ENCODE measurements at regions not wholly inside any gene's neighbourhood (a gene's known extent, or its start where the extent isn't known, plus 50 kb on each side); places are given as distances from the start of the nearest gene placed in this dataset.
"Not testable (repeated sequence)": the region's sequence is repeated elsewhere in the genome, so short reads cannot be mapped to it uniquely, and the experiment has no call there.

- no peak for TF ChIP-seq CTCF (IDR thresholded peaks at IDR 0.05; ENCODE audit: borderline replicate concordance, insufficient read depth, low read depth, low read length)
- no peak overlapping the region for H3K4me3 ChIP-seq (ENCODE audit: low read depth, low read length)
Observed at GRCh38 chr9:115415450-115415849, 297.5 kb upstream of the TNC start.

GRCh38 chr9:115416299-115416698, 298.3 kb upstream of the TNC start:
- TF ChIP-seq CTCF (IDR thresholded peaks at IDR 0.05; ENCODE audit: borderline replicate concordance, insufficient read depth, low read depth, low read length) = no peak
- H3K4me3 ChIP-seq (ENCODE audit: low read depth, low read length) = no peak overlapping the region

- not testable (repeated sequence) for H3K4me3 ChIP-seq (ENCODE audit: low read depth, low read length)
Observed at GRCh38 chr9:115418181-115418580, 300.2 kb upstream of the TNC start.

- no peak for TF ChIP-seq CTCF (IDR thresholded peaks at IDR 0.05; ENCODE audit: borderline replicate concordance, insufficient read depth, low read depth, low read length)
- no peak overlapping the region for H3K4me3 ChIP-seq (ENCODE audit: low read depth, low read length)
Observed at GRCh38 chr9:115422932-115423440, 305.0 kb upstream of the TNC start.

- TF ChIP-seq CTCF (IDR thresholded peaks at IDR 0.05; ENCODE audit: borderline replicate concordance, insufficient read depth, low read depth, low read length) = no peak
- no peak overlapping the region for H3K4me3 ChIP-seq (ENCODE audit: low read depth, low read length)
Observed at GRCh38 chr9:115423646-115424045, 305.7 kb upstream of the TNC start.

GRCh38 chr9:115425601-115426000, 307.6 kb upstream of the TNC start:
- TF ChIP-seq CTCF (IDR thresholded peaks at IDR 0.05; ENCODE audit: borderline replicate concordance, insufficient read depth, low read depth, low read length) = no peak

GRCh38 chr9:115437418-115437817, 319.5 kb upstream of the TNC start:
- no peak for TF ChIP-seq CTCF (IDR thresholded peaks at IDR 0.05; ENCODE audit: borderline replicate concordance, insufficient read depth, low read depth, low read length)
- no peak overlapping the region for H3K4me3 ChIP-seq (ENCODE audit: low read depth, low read length)

More at GRCh38 chr9:115425601-115426000, 307.6 kb upstream of the TNC start:
- no peak overlapping the region for H3K4me3 ChIP-seq (ENCODE audit: low read depth, low read length)

- no peak for TF ChIP-seq CTCF (IDR thresholded peaks at IDR 0.05; ENCODE audit: borderline replicate concordance, insufficient read depth, low read depth, low read length)
- H3K4me3 ChIP-seq (ENCODE audit: low read depth, low read length) = no peak overlapping the region
Observed at GRCh38 chr9:115439641-115440040, 321.7 kb upstream of the TNC start.
